ENCODE measurements at regions not wholly inside any gene's neighbourhood (a gene's known extent, or its start where the extent isn't known, plus 50 kb on each side); places are given as distances from the start of the nearest gene placed in this dataset.

DNA sequence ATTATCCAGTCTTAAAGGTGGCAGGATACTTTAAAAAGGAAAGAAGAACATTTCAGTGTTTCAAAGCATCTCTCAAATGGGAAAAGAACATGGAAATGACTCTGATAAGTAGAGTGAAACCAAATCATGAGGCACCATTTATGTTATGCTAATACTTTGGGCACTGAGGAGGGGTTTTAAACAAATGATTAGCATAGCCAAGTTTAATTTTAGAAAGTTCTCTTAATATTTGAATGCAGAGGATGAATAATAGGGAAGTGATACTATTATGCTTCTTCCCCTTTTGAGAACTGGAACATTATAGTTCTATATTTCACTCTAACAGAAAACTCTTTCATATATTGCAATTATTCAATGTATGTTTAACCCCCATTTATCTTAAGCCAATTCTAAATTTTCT lies 1181.9 kb upstream of the PRMT6 start:
- no peak for TF ChIP-seq POLR2A (IDR thresholded peaks at IDR 0.05)
- TF ChIP-seq, protein P1, sequence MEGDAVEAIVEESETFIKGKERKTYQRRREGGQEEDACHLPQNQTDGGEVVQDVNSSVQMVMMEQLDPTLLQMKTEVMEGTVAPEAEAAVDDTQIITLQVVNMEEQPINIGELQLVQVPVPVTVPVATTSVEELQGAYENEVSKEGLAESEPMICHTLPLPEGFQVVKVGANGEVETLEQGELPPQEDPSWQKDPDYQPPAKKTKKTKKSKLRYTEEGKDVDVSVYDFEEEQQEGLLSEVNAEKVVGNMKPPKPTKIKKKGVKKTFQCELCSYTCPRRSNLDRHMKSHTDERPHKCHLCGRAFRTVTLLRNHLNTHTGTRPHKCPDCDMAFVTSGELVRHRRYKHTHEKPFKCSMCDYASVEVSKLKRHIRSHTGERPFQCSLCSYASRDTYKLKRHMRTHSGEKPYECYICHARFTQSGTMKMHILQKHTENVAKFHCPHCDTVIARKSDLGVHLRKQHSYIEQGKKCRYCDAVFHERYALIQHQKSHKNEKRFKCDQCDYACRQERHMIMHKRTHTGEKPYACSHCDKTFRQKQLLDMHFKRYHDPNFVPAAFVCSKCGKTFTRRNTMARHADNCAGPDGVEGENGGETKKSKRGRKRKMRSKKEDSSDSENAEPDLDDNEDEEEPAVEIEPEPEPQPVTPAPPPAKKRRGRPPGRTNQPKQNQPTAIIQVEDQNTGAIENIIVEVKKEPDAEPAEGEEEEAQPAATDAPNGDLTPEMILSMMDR (IDR thresholded peaks at IDR 0.05) = no peak

All from testis (tissue), 2 donors.